Endothelial cell (in vitro differentiated cells): ENCODE measurements at regions not wholly inside any gene's neighbourhood (a gene's known extent, or its start where the extent isn't known, plus 50 kb on each side); places are given as distances from the start of the nearest gene placed in this dataset.

ENCODE experiments used
- DNase-seq: peaks from one replicate; pipeline ENCODE4 v3.0.0; 2021; ENCODE audit warnings: low spot score
- H3K27ac Mint-ChIP-seq: one replicate; pipeline ENCODE4 v1.8.0; 2021; ENCODE audit warnings: mixed read lengths, inconsistent platforms; ENCODE audit not compliant: unreplicated experiment
- H3K27me3 Mint-ChIP-seq: one replicate; pipeline ENCODE4 v1.8.0; 2021; ENCODE audit warnings: mild to moderate bottlenecking, moderate library complexity, mixed read lengths, inconsistent platforms; ENCODE audit not compliant: unreplicated experiment
- H3K36me3 Mint-ChIP-seq: one replicate; pipeline ENCODE4 v1.8.0; 2021; ENCODE audit warnings: mild to moderate bottlenecking, low read depth, mixed read lengths, inconsistent platforms; ENCODE audit not compliant: unreplicated experiment
- H3K4me1 Mint-ChIP-seq: one replicate; pipeline ENCODE4 v1.8.0; 2021; ENCODE audit warnings: mild to moderate bottlenecking, mixed read lengths, inconsistent platforms; ENCODE audit not compliant: unreplicated experiment
- H3K4me3 Mint-ChIP-seq: one replicate; pipeline ENCODE4 v1.8.0; 2021; ENCODE audit warnings: mild to moderate bottlenecking, mixed read lengths, inconsistent platforms; ENCODE audit not compliant: unreplicated experiment
- H3K9me3 Mint-ChIP-seq: one replicate; pipeline ENCODE4 v1.8.0; 2021; ENCODE audit warnings: mixed read lengths, inconsistent platforms; ENCODE audit not compliant: unreplicated experiment
- CTCF ChIP-seq: fragments of 200-600 bp; sonication (generic); IDR thresholded peaks from one replicate; pipeline ENCODE4 v1.5.0; 2021; ENCODE audit warnings: antibody characterized with exemption; ENCODE audit not compliant: unreplicated experiment

DNA sequence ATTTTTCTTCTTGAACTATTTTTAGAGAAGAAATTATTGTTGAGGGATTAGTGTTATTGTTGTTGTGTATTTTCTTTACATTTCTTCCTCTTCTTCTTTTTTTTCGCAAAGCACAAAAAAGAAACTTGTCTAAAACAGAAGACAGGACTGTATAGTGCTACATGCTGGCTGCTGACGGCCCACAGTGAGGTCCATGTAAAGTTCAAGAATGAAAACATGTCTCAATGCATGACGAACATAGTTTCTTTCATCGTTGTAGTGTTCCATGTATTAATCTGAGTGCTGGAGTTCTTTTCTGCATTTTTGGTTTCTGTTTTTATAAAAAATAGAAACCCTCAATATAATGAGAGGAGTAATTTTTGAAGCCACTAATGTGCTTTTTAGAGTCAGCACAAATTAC, 462.9 kb upstream of the MARCKS start:
- H3K9me3 Mint-ChIP-seq, result no peaks in the 10 kb centered on the region
- no peak for TF ChIP-seq CTCF
- H3K4me3 Mint-ChIP-seq, result no peak overlapping the region
- no peaks in the 10 kb centered on the region for H3K27me3 Mint-ChIP-seq
- no peak overlapping the region for H3K27ac Mint-ChIP-seq
- no peak for DNase-seq
- H3K36me3 Mint-ChIP-seq, result no peaks in the 10 kb centered on the region
- peaks cover 25% of the 10 kb centered on the region for H3K4me1 Mint-ChIP-seq

- TF ChIP-seq CTCF, result no peak
- no peak overlapping the region for H3K4me3 Mint-ChIP-seq
- no peaks in the 10 kb centered on the region for H3K27me3 Mint-ChIP-seq
- H3K9me3 Mint-ChIP-seq, result no peaks in the 10 kb centered on the region
- no peak overlapping the region for H3K27ac Mint-ChIP-seq
- no peaks in the 10 kb centered on the region for H3K36me3 Mint-ChIP-seq
- no peak for DNase-seq
- peaks cover 25% of the 10 kb centered on the region for H3K4me1 Mint-ChIP-seq
Observed at GRCh38 chr6:113394729-113395128, 462.4 kb upstream of the MARCKS start.

DNA sequence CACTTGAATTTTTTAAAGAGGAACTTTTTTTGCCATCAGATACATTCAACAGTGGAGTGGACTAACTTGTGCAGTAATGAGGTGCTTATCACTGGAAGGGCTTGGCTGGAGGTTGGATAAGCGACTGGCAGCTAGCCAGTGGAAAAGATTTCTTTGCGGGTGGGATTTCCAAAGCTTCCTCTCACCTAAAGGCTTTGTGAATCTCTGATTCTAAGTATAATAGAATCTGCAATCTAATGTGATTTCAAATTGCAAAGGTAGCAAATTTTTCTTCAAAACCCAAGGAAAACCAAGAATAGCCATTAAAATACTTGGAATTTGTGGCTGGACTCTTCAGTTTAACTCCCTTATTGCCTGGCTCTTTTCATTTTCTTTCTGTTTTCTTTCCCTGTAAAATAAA, 460.4 kb upstream of the MARCKS start:
- H3K27ac Mint-ChIP-seq, result no peak overlapping the region
- TF ChIP-seq CTCF, result no peak
- H3K9me3 Mint-ChIP-seq, result no peaks in the 10 kb centered on the region
- H3K36me3 Mint-ChIP-seq, result no peaks in the 10 kb centered on the region
- H3K4me3 Mint-ChIP-seq, result no peak overlapping the region
- no peaks in the 10 kb centered on the region for H3K27me3 Mint-ChIP-seq
- H3K4me1 Mint-ChIP-seq, result peaks cover 22% of the 10 kb centered on the region
- DNase-seq, result no peak

DNA sequence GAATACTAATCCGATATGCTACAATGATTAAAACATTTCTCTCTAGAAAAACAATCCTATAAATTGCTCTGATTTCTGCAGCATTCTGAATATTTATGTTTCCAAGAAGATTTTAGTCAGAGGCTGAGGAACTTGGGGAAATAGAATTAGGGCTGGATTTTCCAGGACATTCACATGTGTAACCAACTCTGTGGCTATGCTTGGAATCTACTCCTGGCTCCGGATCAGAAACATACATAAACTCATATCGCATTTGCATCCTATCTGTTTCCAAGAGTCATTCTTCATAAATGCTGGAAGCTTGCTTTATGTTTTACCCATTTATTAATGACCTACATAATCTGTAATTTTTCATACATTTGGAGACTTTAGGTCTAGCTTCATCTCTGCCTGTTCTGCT, 459.9 kb upstream of the MARCKS start:
- DNase-seq, result no peak
- Mint-ChIP-seq H3K4me3 (no peak overlapping the region), H3K9me3 (no peaks in the 10 kb centered on the region), H3K27ac (no peak overlapping the region), H3K4me1 (peaks cover 22% of the 10 kb centered on the region), H3K27me3 (no peaks in the 10 kb centered on the region), H3K36me3 (no peaks in the 10 kb centered on the region)
- no peak for TF ChIP-seq CTCF

GRCh38 chr6:113401231-113401630, 455.9 kb upstream of the MARCKS start:
- H3K4me1 Mint-ChIP-seq, result peaks cover 6% of the 10 kb centered on the region
- no peak for DNase-seq
- no peaks in the 10 kb centered on the region for H3K9me3 Mint-ChIP-seq
- H3K4me3 Mint-ChIP-seq, result no peak overlapping the region
- no peaks in the 10 kb centered on the region for H3K36me3 Mint-ChIP-seq
- no peak for TF ChIP-seq CTCF
- no peaks in the 10 kb centered on the region for H3K27me3 Mint-ChIP-seq
- H3K27ac Mint-ChIP-seq, result no peak overlapping the region
